ENCODE measurements at regions not wholly inside any gene's neighbourhood (a gene's known extent, or its start where the extent isn't known, plus 50 kb on each side); places are given as distances from the start of the nearest gene placed in this dataset.

DNA sequence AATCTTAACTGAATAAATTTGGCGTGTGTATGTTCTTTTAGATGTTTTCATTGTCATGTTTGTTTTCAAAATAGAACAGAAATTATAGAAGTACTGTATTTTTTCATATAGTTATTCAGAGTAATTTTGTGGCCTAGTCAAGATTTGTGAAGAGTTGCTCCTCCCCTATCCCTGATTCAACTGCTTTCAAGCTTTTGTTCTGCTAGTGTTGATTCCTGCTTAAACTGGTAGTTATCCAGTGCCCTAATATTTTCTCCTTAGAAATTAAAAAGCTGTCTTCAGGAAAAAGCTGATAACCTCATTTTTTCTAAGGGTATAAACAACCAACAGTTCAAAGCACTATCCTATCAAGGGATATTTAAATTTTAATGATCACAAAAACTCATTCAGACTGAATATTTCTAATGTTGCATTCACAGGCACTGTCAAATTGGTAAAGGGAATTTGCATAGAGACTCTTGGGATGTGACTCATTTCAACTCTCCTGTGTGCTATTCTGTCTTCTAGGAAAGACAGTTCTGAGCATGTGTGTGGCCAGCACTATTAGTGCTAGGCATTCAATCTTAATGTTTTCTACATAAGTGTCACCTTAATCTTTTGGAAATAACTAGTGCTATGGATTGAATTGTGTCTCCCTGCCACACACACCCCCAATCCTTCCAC lies 1776.0 kb downstream of the LRRC4C start:
- POLR2A ChIA-PET: no interaction called here
- Mint-ChIP-seq H3K27me3 (ENCODE audit: insufficient read depth, unreplicated experiment) (no peaks in the 10 kb centered on the region), H3K36me3 (ENCODE audit: insufficient read depth, unreplicated experiment) (no peaks in the 10 kb centered on the region), H3K4me1 (ENCODE audit: insufficient read depth, unreplicated experiment) (peaks cover 6% of the 10 kb centered on the region), H3K27ac (ENCODE audit: low read depth, unreplicated experiment) (no peak overlapping the region), H3K4me3 (ENCODE audit: unreplicated experiment) (no peak overlapping the region), H3K9me3 (ENCODE audit: unreplicated experiment) (no peaks in the 10 kb centered on the region)
- no peak for DNase-seq (ENCODE audit: unreplicated experiment)
- no TSS peak for BruUV-seq (replicated peaks)
- intact Hi-C loops (cut with micrococcal nuclease): no loop called here
- TF ChIP-seq, protein P1, sequence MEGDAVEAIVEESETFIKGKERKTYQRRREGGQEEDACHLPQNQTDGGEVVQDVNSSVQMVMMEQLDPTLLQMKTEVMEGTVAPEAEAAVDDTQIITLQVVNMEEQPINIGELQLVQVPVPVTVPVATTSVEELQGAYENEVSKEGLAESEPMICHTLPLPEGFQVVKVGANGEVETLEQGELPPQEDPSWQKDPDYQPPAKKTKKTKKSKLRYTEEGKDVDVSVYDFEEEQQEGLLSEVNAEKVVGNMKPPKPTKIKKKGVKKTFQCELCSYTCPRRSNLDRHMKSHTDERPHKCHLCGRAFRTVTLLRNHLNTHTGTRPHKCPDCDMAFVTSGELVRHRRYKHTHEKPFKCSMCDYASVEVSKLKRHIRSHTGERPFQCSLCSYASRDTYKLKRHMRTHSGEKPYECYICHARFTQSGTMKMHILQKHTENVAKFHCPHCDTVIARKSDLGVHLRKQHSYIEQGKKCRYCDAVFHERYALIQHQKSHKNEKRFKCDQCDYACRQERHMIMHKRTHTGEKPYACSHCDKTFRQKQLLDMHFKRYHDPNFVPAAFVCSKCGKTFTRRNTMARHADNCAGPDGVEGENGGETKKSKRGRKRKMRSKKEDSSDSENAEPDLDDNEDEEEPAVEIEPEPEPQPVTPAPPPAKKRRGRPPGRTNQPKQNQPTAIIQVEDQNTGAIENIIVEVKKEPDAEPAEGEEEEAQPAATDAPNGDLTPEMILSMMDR (IDR thresholded peaks at IDR 0.05; ENCODE audit: unreplicated experiment): no peak
- CTCF ChIA-PET: no interaction called here

DNA sequence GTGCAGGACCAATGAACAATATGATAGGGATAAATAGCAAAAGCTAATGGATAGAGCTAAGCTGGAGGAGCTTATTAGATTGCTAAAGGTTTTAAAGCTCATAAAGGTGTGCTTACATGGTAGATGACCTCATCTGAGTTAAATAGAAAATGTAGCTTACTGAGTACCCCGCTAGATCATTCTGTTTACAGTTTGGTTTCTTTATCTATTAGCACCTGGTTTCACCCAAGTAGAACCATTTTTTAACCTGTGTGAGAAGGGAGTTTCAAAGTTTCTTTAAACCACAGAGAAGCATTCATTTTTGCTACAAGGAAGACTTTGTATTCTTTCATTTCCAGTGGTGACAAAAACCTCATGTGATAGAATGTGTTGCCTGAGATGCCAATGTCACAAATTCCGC lies 1778.0 kb downstream of the LRRC4C start:
- Mint-ChIP-seq H3K27ac (ENCODE audit: low read depth, unreplicated experiment) (no peak overlapping the region), H3K4me3 (ENCODE audit: unreplicated experiment) (no peak overlapping the region), H3K4me1 (ENCODE audit: insufficient read depth, unreplicated experiment) (peaks cover 6% of the 10 kb centered on the region), H3K36me3 (ENCODE audit: insufficient read depth, unreplicated experiment) (no peaks in the 10 kb centered on the region), H3K27me3 (ENCODE audit: insufficient read depth, unreplicated experiment) (no peaks in the 10 kb centered on the region), H3K9me3 (ENCODE audit: unreplicated experiment) (no peaks in the 10 kb centered on the region)
- ChIA-PET POLR2A (no interaction called here), CTCF (no interaction called here)
- intact Hi-C loops (cut with micrococcal nuclease): no loop called here
- no TSS peak for BruUV-seq (replicated peaks)
- TF ChIP-seq, protein P1 (IDR thresholded peaks at IDR 0.05; ENCODE audit: unreplicated experiment): no peak
- DNase-seq (ENCODE audit: unreplicated experiment): no peak

DNA sequence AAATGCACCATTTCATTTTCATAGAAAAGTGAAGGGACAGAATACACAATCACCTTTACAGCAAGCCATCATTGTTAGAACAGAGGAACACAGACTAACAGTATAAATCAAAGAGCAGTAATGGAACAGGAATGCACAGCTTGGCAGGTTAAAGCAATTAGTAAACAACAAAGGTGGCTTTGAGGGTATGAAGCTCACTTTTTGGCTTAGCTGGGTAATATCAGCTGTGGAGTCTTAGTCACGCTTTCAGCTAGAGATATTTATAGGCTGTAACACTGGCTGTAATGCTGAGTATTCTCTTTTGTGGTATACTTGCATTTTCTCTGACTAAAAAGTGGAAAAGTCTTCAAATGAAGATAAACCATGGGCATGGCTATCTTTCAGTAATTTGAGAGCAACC lies 1780.5 kb downstream of the LRRC4C start:
- Mint-ChIP-seq H3K4me3 (ENCODE audit: unreplicated experiment) (no peak overlapping the region), H3K27ac (ENCODE audit: low read depth, unreplicated experiment) (no peak overlapping the region), H3K9me3 (ENCODE audit: unreplicated experiment) (no peaks in the 10 kb centered on the region), H3K4me1 (ENCODE audit: insufficient read depth, unreplicated experiment) (peaks cover 6% of the 10 kb centered on the region), H3K36me3 (ENCODE audit: insufficient read depth, unreplicated experiment) (no peaks in the 10 kb centered on the region), H3K27me3 (ENCODE audit: insufficient read depth, unreplicated experiment) (no peaks in the 10 kb centered on the region)
- DNase-seq (ENCODE audit: unreplicated experiment): peak; percentile 18
- no TSS peak for BruUV-seq (replicated peaks)
- intact Hi-C loops (cut with micrococcal nuclease): no loop called here
- ChIA-PET CTCF (no interaction called here), POLR2A (no interaction called here)
- TF ChIP-seq, protein P1 (IDR thresholded peaks at IDR 0.05; ENCODE audit: unreplicated experiment): no peak

DNA sequence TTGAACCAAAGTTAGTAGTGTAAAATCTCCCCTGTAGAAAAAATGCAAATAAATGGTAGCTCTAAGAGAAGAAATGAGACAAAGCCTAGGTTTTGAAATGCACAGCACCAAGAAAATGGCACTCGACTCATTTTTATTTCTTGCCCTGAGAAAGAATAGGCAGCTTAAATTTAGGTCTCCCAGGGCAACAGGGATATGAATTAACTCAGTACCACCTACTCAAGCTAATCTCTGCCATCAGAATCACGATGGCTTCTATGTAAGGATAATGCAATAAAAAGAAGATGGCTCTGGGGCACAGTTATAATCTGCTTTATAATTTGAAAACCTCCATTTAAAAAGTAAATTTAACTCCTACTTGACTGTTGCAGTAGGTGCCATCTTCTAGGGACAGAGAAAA lies 1784.3 kb downstream of the LRRC4C start:
- Mint-ChIP-seq H3K9me3 (ENCODE audit: unreplicated experiment) (no peaks in the 10 kb centered on the region), H3K27ac (ENCODE audit: low read depth, unreplicated experiment) (no peak overlapping the region), H3K4me1 (ENCODE audit: insufficient read depth, unreplicated experiment) (peaks cover 6% of the 10 kb centered on the region), H3K36me3 (ENCODE audit: insufficient read depth, unreplicated experiment) (no peaks in the 10 kb centered on the region), H3K27me3 (ENCODE audit: insufficient read depth, unreplicated experiment) (no peaks in the 10 kb centered on the region), H3K4me3 (ENCODE audit: unreplicated experiment) (no peak overlapping the region)
- intact Hi-C loops (cut with micrococcal nuclease): no loop called here
- TF ChIP-seq, protein P1 (IDR thresholded peaks at IDR 0.05; ENCODE audit: unreplicated experiment): no peak
- CTCF ChIA-PET: interaction anchor here (1.0 kb wide), 1 partner anchor 9 kb away, joined by 4 read pairs; no protein-coding TSS in a partner anchor
- POLR2A ChIA-PET: no interaction called here
- BruUV-seq (replicated peaks): no TSS peak
- no peak for DNase-seq (ENCODE audit: unreplicated experiment)
